ENCODE measurements at regions not wholly inside any gene's neighbourhood (a gene's known extent, or its start where the extent isn't known, plus 50 kb on each side); places are given as distances from the start of the nearest gene placed in this dataset.

DNA sequence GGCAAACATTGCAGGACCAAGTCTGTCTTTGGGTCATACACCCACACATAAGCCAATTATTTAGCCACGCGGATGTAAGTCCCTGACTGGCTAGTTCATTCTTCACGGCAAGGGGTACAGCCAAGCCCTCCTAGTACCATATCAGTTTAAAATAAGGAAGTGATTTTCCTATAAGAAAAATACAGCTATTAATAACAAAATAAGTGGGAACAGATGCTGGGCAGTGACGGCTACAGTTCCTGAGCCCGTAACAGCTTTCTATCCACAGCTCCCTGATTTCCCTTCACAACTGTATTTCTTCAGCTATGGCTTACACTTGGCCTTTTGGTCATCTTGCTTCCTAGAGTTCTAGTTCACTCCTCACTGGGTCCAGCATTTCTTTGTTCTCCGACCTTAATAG lies 542.4 kb upstream of the C16orf82 start:
- H3K36me3 ChIP-seq (replicated peaks in 1 of 2; ENCODE audit: control insufficient read depth in 1 of 2, insufficient read depth in 2 of 2, low read length in 2 of 2), result no peaks in the 10 kb centered on the region
- H3K9ac ChIP-seq (ENCODE audit: insufficient read depth, low read depth, low read length), result no peak overlapping the region
- in situ Hi-C loops (cut with HindIII; ENCODE audit: extremely low pct_ligation_motif_present, low pct_unique_long_range_greater_than_20kb) (no loop called here), intact Hi-C loops (cut with micrococcal nuclease; ENCODE audit: unreplicated experiment) (no loop called here)
- no peak overlapping the region for H3K4me3 ChIP-seq (replicated peaks in 1 of 3; ENCODE audit: insufficient read depth in 1 of 3, low read depth in 2 of 3, low read length in 3 of 3)
- H3K27me3 ChIP-seq (ENCODE audit: control insufficient read depth in 1 of 2, insufficient read depth in 2 of 2, low read length in 2 of 2), result no peaks in the 10 kb centered on the region
- ChIA-PET POLR2A (no interaction called here), CTCF (ENCODE audit: low intra/inter-chr PET ratio, low total read pairs) (no interaction called here)
- H2AFZ ChIP-seq (ENCODE audit: low read length), result no peak overlapping the region
- H3K79me2 ChIP-seq (ENCODE audit: insufficient read depth, low read length), result no peaks in the 10 kb centered on the region
- H4K20me1 ChIP-seq (ENCODE audit: insufficient read depth, low read length), result no peaks in the 10 kb centered on the region
- 35% methylated on average over 6 of the region's 6 CpGs for WGBS (ENCODE audit: low lambda C conversion rate)
- BruUV-seq (replicated peaks), result no TSS peak
- ATAC-seq, result no peak
- H3K4me2 ChIP-seq (ENCODE audit: low read depth, low read length), result no peak overlapping the region
- DNase-seq (ENCODE audit: low spot score), result no peak
- H3K4me1 ChIP-seq (ENCODE audit: insufficient read depth, low read length), result no peaks in the 10 kb centered on the region
- H3K27ac ChIP-seq (ENCODE audit: extremely low read length, insufficient read depth, low read length), result no peak overlapping the region
- no peaks in the 10 kb centered on the region for H3K9me3 ChIP-seq (ENCODE audit: low read length)
- FAIRE-seq, result no peak
- TF ChIP-seq, protein P1, sequence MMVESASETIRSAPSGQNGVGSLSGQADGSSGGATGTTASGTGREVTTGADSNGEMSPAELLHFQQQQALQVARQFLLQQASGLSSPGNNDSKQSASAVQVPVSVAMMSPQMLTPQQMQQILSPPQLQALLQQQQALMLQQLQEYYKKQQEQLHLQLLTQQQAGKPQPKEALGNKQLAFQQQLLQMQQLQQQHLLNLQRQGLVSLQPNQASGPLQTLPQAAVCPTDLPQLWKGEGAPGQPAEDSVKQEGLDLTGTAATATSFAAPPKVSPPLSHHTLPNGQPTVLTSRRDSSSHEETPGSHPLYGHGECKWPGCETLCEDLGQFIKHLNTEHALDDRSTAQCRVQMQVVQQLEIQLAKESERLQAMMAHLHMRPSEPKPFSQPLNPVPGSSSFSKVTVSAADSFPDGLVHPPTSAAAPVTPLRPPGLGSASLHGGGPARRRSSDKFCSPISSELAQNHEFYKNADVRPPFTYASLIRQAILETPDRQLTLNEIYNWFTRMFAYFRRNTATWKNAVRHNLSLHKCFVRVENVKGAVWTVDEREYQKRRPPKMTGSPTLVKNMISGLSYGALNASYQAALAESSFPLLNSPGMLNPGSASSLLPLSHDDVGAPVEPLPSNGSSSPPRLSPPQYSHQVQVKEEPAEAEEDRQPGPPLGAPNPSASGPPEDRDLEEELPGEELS (CRISPR knock-in tag; IDR thresholded peaks at IDR 0.05), result no peak
- TF ChIP-seq ATF7 (IDR thresholded peaks at IDR 0.05), result no peak
- no peak for TF ChIP-seq ATF7 (CRISPR knock-in tag; IDR thresholded peaks at IDR 0.05)
- no peak for TF ChIP-seq STAT5B (CRISPR knock-in tag; IDR thresholded peaks at IDR 0.05)
- TF ChIP-seq NPAS2 (CRISPR knock-in tag; IDR thresholded peaks at IDR 0.05; ENCODE audit: borderline replicate concordance), result no peak
- no peak for TF ChIP-seq SRY (CRISPR knock-in tag; IDR thresholded peaks at IDR 0.05)
- TF ChIP-seq CHCHD3 (CRISPR knock-in tag; IDR thresholded peaks at IDR 0.05), result no peak
- TF ChIP-seq, protein P2, sequence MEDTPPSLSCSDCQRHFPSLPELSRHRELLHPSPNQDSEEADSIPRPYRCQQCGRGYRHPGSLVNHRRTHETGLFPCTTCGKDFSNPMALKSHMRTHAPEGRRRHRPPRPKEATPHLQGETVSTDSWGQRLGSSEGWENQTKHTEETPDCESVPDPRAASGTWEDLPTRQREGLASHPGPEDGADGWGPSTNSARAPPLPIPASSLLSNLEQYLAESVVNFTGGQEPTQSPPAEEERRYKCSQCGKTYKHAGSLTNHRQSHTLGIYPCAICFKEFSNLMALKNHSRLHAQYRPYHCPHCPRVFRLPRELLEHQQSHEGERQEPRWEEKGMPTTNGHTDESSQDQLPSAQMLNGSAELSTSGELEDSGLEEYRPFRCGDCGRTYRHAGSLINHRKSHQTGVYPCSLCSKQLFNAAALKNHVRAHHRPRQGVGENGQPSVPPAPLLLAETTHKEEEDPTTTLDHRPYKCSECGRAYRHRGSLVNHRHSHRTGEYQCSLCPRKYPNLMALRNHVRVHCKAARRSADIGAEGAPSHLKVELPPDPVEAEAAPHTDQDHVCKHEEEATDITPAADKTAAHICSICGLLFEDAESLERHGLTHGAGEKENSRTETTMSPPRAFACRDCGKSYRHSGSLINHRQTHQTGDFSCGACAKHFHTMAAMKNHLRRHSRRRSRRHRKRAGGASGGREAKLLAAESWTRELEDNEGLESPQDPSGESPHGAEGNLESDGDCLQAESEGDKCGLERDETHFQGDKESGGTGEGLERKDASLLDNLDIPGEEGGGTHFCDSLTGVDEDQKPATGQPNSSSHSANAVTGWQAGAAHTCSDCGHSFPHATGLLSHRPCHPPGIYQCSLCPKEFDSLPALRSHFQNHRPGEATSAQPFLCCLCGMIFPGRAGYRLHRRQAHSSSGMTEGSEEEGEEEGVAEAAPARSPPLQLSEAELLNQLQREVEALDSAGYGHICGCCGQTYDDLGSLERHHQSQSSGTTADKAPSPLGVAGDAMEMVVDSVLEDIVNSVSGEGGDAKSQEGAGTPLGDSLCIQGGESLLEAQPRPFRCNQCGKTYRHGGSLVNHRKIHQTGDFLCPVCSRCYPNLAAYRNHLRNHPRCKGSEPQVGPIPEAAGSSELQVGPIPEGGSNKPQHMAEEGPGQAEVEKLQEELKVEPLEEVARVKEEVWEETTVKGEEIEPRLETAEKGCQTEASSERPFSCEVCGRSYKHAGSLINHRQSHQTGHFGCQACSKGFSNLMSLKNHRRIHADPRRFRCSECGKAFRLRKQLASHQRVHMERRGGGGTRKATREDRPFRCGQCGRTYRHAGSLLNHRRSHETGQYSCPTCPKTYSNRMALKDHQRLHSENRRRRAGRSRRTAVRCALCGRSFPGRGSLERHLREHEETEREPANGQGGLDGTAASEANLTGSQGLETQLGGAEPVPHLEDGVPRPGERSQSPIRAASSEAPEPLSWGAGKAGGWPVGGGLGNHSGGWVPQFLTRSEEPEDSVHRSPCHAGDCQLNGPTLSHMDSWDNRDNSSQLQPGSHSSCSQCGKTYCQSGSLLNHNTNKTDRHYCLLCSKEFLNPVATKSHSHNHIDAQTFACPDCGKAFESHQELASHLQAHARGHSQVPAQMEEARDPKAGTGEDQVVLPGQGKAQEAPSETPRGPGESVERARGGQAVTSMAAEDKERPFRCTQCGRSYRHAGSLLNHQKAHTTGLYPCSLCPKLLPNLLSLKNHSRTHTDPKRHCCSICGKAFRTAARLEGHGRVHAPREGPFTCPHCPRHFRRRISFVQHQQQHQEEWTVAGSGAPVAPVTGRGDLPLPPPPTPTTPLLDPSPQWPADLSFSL (CRISPR knock-in tag; IDR thresholded peaks at IDR 0.05), result no peak
- TF ChIP-seq ZNF878 (CRISPR knock-in tag; IDR thresholded peaks at IDR 0.05), result no peak
- TF ChIP-seq, protein P3, sequence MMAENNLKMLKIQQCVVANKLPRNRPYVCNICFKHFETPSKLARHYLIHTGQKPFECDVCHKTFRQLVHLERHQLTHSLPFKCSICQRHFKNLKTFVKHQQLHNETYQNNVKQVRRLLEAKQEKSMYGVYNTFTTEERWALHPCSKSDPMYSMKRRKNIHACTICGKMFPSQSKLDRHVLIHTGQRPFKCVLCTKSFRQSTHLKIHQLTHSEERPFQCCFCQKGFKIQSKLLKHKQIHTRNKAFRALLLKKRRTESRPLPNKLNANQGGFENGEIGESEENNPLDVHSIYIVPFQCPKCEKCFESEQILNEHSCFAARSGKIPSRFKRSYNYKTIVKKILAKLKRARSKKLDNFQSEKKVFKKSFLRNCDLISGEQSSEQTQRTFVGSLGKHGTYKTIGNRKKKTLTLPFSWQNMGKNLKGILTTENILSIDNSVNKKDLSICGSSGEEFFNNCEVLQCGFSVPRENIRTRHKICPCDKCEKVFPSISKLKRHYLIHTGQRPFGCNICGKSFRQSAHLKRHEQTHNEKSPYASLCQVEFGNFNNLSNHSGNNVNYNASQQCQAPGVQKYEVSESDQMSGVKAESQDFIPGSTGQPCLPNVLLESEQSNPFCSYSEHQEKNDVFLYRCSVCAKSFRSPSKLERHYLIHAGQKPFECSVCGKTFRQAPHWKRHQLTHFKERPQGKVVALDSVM (CRISPR knock-in tag; IDR thresholded peaks at IDR 0.05), result no peak
- no peak for TF ChIP-seq MBNL3 (CRISPR knock-in tag; conservative IDR thresholded peaks at IDR 0.05)
- TF ChIP-seq SP5 (CRISPR knock-in tag; IDR thresholded peaks at IDR 0.05; ENCODE audit: borderline replicate concordance, low read depth), result no peak
- TF ChIP-seq NRL (CRISPR knock-in tag; IDR thresholded peaks at IDR 0.05; ENCODE audit: borderline replicate concordance), result no peak
- TF ChIP-seq NR2F6 (IDR thresholded peaks at IDR 0.05), result no peak
- TF ChIP-seq NR2F6 (CRISPR knock-in tag; IDR thresholded peaks at IDR 0.05), result no peak
- no peak for TF ChIP-seq ZNF569 (CRISPR knock-in tag; IDR thresholded peaks at IDR 0.05; ENCODE audit: borderline replicate concordance)
- no peak for TF ChIP-seq GATA4 (IDR thresholded peaks at IDR 0.05; ENCODE audit: borderline replicate concordance, low read depth)

Measured in HepG2 (cell line).